ENCODE measurements at regions not wholly inside any gene's neighbourhood (a gene's known extent, or its start where the extent isn't known, plus 50 kb on each side); places are given as distances from the start of the nearest gene placed in this dataset.

DNA sequence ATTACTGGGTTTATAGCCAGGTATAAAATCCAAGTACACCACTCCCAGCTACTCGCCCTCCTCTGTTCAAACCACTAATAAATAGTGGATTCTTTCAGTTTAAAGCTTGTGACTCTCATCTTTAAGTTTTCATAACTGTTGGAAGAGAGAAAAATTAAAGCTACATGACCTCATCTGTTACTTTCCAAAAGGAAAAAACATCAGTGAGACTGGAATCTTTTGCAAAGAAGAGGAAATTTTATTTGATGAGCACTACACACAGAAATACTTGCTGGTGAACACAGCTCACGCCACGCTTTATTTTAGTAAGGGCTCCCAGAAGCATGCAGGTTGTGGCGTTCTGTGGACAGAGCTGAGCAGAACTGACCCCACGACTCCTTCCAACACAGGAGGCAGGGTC, 527.0 kb upstream of the MGMT start:
- Mint-ChIP-seq H3K9me3 (peaks cover 83% of the 10 kb centered on the region), H3K4me1 (ENCODE audit: low read depth) (no peaks in the 10 kb centered on the region), H3K27me3 (ENCODE audit: insufficient read depth) (no peaks in the 10 kb centered on the region), H3K4me3 (no peak overlapping the region), H3K27ac (no peak overlapping the region), H3K36me3 (ENCODE audit: low read depth) (peaks cover 15% of the 10 kb centered on the region)
- no peak for DNase-seq
- no peak for TF ChIP-seq CTCF (IDR thresholded peaks at IDR 0.05)

- Mint-ChIP-seq H3K4me3 (no peak overlapping the region), H3K4me1 (ENCODE audit: low read depth) (no peaks in the 10 kb centered on the region)
- no peak for DNase-seq
Measured at GRCh38 chr10:128943111-128943510, 523.9 kb upstream of the MGMT start.

GRCh38 chr10:128945398-128945797, 521.6 kb upstream of the MGMT start:
- no peak for TF ChIP-seq CTCF (IDR thresholded peaks at IDR 0.05)
- no peak overlapping the region for H3K27ac Mint-ChIP-seq
- H3K4me1 Mint-ChIP-seq (ENCODE audit: low read depth), result no peaks in the 10 kb centered on the region
- H3K9me3 Mint-ChIP-seq, result peaks cover 74% of the 10 kb centered on the region
- DNase-seq, result no peak
- H3K36me3 Mint-ChIP-seq (ENCODE audit: low read depth), result peaks cover 22% of the 10 kb centered on the region
- H3K27me3 Mint-ChIP-seq (ENCODE audit: insufficient read depth), result no peaks in the 10 kb centered on the region
- H3K4me3 Mint-ChIP-seq, result no peak overlapping the region

More at GRCh38 chr10:128943111-128943510, 523.9 kb upstream of the MGMT start:
- peaks cover 22% of the 10 kb centered on the region for H3K36me3 Mint-ChIP-seq (ENCODE audit: low read depth)
- H3K9me3 Mint-ChIP-seq, result peaks cover 84% of the 10 kb centered on the region
- no peaks in the 10 kb centered on the region for H3K27me3 Mint-ChIP-seq (ENCODE audit: insufficient read depth)
- no peak for TF ChIP-seq CTCF (IDR thresholded peaks at IDR 0.05)
- no peak overlapping the region for H3K27ac Mint-ChIP-seq

GRCh38 chr10:128950159-128950915, 516.7 kb upstream of the MGMT start:
- peaks cover 51% of the 10 kb centered on the region for H3K9me3 Mint-ChIP-seq
- H3K27ac Mint-ChIP-seq, result no peak overlapping the region
- no peak overlapping the region for H3K4me3 Mint-ChIP-seq
- no peak for TF ChIP-seq CTCF (IDR thresholded peaks at IDR 0.05)
- no peaks in the 10 kb centered on the region for H3K4me1 Mint-ChIP-seq (ENCODE audit: low read depth)
- H3K27me3 Mint-ChIP-seq (ENCODE audit: insufficient read depth), result no peaks in the 10 kb centered on the region; the same call in 1 of the 2 replicates
- peaks cover 15% of the 10 kb centered on the region for H3K36me3 Mint-ChIP-seq (ENCODE audit: low read depth)
- no peak for DNase-seq

GRCh38 chr10:128950916-128951275, 516.1 kb upstream of the MGMT start:
- no peaks in the 10 kb centered on the region for H3K4me1 Mint-ChIP-seq (ENCODE audit: low read depth)
- no peaks in the 10 kb centered on the region; the same call in 1 of the 2 replicates for H3K27me3 Mint-ChIP-seq (ENCODE audit: insufficient read depth)
- no peak overlapping the region for H3K4me3 Mint-ChIP-seq
- H3K27ac Mint-ChIP-seq, result no peak overlapping the region
- DNase-seq, result no peak
- TF ChIP-seq CTCF (IDR thresholded peaks at IDR 0.05), result no peak
- peaks cover 46% of the 10 kb centered on the region for H3K9me3 Mint-ChIP-seq
- H3K36me3 Mint-ChIP-seq (ENCODE audit: low read depth), result 0 out of 2 replicates have a peak, but pooled peaks cover 13% of the 10 kb centered on the region

All from HFFc6 (cell line).